T-helper 1 cell treated with Interleukin-12 subunit alpha and Interleukin-12 subunit beta and Interleukin-4 antibody, amounts not matched to agents 30 ng/mL and 1 ng/mL, for 36 hours (primary cell): ENCODE measurements at regions not wholly inside any gene's neighbourhood (a gene's known extent, or its start where the extent isn't known, plus 50 kb on each side); places are given as distances from the start of the nearest gene placed in this dataset.

Experiments used
- intact Hi-C: fragments of 100-400 bp; cut with micrococcal nuclease; formaldehyde crosslinking; loops from one replicate; pipeline ENCODE4 v1.15.1; 2024

DNA sequence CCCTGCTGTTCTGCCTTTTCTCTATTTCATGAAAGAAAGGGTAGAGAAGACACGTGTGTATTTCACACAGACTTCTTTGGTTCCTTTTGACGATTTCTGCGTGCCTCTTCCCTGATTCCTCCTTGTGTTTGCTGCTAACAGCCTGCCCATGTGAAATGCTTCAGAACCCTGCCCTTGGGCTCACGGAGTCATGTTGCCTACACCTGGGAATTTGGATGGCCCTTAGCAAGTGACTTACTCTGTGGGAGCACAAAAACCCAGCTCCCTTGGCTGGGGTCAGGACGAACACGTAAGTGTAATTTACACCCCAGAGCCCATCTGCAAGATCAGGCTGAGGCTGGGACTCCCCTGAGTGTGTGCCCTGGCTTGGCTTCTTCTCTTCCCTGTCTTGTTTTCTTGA lies 220.3 kb upstream of the BCOR start:
- intact Hi-C loops = no loop called here

DNA sequence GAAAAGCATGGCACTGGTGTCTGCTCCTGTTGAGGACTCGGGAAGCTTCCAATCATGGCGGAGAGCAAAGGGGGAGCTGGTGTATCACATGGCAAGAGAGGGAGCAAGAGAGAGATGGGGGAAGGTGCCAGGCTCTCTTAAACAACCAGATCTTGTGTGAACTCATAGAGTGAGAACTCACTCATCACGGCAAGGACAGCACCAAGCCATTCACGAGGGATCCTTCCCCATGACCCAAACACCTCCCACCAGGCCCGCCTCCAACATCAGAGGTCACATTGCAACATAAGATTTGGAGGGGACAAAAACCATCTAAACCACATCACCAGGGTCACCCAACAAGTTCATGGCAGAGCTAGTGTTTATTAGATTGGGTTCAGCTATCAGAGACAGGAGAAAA lies 218.7 kb upstream of the BCOR start:
- intact Hi-C loops = no loop called here

DNA sequence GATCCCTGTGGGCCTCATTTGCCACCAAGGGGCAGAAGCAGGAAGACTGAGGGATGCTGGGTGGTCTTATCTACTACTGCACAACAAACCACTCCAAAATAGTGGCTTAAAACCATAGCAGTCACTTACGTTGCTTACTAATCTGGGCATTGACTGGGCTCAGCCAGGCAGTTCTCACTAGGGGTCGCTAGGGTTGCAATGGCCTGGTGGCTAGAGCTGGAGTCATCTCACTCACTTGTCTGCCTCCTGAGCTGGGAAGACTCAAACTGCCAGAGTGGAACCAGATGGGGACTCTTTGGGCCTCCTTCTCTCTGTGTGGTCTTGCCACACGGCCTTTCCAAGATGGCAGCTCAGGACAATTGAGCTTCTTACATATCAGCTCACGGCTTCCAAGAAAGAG lies 216.3 kb upstream of the BCOR start:
- intact Hi-C loops = no loop called here

DNA sequence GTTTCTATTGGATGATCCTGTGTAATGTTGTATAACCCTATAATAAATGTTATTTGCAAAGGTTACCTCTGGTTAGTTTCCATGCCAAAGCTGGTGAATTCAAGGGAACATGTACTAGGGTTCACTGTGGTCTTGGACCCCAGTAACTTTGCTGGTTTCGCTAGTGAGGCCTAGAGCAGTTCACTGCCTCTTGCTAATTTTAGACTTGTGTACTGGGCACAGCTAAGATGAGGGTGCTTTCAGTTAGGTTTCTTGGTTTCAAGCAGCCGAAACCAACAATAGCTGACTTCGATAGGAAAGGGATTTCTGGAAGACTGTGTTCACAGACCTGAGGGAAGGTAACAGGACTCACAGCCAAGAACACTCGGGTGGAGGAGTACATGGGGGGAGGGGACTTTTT lies 215.5 kb upstream of the BCOR start:
- intact Hi-C loops = no loop called here

DNA sequence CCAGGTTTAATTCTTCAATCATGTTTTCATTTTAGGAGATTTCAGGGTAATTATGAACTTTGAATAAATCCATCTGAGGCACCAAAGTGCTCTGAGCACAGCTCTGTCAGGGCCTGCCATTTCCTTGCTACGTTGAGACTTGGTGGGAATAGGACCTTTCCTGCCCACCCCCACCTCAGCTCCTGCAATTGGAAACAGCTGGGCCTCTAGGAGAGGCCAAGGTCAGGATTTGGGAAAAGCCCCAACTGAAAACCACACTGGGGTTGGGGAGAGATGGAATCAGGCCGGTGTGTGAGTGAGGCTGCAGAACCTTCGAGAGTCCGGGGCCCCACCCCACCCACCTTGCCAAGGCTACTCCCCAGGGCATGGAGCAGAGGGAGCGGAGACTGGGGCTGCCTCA lies 212.7 kb upstream of the BCOR start:
- intact Hi-C loops = no loop called here

DNA sequence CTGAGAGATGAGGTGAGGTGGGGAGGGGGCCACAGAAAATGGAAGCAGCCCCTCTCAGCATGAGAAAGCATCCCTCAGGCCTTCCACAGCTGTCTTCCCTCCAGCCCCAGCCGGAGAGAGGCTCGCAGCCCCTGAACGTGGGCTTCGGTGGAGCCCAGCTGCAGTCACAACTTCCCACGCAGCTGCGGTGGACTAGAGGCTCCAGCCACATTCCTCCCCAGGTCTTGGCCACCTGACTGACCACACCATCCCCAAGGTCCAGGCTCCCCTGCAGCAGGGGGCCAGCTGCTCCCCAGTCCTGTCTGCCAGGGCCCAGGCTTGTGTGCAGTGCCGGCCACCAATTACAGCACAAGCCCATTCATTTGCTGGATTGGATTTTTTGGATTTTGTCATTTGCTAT lies 212.3 kb upstream of the BCOR start:
- intact Hi-C loops = no loop called here

DNA sequence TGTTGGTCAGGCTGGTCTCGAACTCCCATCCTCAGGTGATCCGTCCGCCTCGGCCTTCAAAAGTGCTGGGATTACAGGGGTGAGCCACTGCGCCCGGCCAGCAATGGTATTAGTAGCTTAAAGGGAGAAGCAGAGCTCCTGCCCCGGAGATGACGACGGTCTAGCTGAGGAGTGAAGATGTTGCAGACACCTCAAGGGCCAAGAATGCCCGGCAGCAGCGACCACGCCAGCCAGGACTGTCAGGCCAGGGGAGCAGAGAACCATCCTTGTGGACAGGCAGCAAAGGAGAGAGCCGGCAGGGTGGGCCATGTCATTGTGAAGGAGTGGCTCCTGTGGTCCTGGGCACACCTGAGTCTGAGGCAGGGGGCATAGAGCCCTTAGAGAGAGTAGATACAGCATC lies 210.1 kb upstream of the BCOR start:
- intact Hi-C loops = no loop called here

DNA sequence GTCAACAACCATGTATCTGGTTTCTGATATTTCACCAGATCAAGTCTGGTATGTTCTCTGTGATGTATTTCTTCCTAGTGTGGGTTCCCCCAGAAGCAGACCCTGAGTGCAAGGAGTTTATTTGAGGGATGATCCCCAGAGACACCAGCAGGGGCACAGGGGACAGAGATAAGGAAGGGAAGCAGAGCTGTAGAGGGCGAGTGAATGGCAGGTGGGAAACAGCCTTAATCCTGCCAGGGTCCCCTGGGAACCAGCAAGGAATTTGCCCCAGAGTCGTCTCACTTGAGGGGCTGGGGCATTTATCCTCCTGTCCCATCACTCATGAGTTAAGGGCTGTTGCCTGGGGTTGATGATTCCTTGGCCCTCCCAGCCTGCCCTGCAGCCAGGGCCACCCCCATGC lies 206.4 kb upstream of the BCOR start:
- intact Hi-C loops = no loop called here

DNA sequence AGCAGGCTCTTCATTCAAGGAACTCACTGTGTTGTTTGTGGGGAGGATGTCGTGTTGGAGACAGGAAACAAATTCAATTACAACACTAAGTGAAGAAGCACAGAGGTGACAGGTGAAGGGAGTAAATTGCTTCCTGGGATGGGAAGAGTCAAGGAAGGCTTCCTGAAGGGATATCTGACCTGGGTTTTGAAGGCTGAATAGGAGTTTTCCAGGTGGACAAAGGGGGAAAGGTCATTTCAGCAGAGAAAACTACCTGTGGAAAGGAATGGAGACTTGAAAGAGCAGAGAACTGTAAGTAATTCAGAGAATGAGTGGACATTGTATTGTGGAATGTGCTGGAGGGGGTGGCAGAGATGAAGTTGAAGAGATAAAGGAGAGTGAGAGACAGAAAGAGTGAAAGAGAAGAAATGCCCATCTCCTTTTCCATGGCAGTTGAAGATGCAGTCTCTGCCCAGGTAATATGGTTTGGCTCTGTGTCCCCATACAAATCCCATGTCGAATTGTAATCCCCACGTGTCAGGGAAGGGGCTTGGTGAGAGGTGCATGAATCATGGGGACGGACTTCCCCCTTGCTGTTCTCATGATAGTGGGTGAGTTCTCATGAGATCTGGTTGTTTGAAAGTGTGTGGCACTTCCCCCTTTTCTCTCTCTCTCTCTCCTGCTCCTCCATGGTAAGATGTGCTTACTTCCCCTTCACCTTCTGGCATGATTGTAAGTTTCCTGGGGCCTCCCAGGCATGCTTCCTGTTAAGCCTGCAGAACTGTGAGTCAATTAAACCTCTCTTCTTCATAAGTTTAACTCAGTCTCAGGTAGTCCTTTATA lies 205.7 kb upstream of the BCOR start:
- intact Hi-C loops = no loop called here

DNA sequence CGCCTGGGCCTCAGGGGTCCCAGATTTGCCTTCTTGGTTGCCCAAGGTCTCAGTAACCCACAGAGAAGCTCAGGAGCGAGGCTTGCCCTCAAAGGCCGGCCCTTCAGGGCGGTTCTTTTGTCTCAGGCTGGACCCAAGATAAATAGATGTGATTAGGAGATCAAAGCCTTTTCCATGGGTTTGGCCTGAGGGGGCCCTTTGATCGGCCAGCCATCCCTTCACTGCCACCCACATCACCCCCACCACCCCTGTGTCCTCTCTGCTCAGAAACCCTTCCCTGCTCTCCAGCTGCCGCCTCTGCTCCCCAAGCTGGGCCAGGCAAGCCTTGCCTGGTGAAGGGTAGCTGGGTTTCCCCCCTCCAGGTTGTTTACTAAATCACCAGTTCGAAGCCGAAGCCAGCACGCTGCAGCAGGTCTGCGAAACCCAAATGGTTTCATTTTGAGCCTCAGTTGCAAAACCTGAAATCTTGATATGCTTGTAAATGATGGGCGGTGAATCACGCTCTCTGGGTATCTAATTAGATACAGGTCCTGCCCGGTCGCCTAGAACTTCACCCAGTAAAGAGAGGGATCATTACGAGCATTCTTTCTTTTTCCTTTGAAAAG lies 202.6 kb upstream of the BCOR start:
- intact Hi-C loops = no loop called here

DNA sequence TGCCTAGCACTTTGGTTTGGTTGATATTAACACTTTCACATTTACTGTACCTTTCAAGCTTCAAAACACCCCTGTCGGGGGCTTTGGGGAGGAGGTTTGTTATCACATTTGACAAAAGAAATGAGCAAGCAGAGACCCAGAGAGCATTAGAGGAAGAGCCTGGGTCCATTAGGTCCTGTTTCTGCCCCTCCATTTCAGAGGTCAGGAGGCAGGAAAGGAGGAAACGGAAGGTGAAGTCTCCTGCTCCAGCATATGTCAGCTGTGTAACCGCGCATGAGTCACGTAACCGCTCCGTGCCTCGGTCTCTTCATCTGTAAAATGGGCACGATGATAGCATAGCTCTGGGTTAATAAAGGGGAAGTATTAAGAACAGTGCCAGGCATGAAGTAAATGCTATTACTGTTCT lies 201.9 kb upstream of the BCOR start:
- intact Hi-C loops = no loop called here

DNA sequence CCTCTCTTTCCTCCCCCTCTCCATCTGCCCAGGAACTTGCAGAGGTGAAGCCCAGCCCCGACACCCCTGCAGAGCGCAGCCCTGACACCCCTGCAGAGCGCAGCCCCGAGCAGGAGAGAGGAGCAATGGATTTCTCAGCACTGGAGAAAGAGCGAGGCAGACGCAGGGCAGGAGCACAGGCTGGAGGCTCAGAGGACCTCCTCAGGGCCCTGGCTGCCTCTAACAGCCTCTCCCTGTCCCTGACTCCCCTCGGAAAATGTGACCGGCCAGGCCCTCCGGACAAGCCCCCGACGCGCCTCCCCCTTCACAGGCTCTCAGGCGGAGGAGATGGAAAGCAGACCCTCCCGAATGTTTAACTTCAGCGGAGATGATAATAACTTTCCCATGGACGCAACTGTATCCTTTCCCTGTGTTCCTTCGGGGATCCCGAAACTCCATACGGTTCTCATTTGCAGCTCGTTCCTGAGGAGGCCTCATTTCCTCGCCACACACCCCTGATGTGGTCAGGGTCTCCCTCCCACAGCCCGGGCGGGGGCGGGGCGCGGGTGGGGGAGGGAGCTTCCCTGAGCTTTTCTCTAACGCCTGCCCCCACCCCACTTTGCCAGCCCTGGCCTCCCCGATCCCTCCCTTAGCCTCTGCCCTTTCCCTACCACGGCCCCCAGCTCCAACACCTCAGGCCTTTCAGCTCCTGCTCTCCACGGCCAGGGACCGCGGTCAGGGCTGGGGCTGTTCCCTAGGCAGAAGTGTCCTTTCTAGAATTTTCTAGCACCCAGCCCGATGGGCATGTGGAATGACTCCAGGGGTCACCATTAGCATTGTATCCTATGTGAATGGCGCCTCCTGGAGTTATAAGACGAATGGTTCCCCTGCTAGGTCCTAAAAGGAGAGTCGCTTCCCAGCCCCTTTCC lies 201.1 kb upstream of the BCOR start:
- intact Hi-C loops = no loop called here

DNA sequence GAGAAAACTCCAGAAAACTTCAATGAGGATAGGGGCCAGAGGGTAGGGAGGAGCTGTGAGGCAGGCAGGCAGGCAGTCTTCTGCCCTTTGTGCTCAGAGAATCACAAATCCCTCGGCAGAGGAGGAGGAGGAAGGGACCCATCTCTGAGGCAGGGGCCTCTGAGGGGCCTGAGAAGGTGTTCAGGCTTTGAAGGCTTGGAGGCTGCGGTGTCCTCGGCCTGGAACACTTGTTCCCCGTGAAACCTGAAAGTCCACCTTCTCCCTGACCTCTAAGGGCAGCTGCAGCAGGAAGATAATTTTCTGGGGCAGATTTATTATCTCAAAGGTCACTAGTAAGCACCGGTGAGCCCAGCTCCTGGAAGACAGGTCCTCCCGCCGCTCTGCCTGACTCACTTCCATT lies 200.3 kb upstream of the BCOR start:
- intact Hi-C loops = no loop called here

DNA sequence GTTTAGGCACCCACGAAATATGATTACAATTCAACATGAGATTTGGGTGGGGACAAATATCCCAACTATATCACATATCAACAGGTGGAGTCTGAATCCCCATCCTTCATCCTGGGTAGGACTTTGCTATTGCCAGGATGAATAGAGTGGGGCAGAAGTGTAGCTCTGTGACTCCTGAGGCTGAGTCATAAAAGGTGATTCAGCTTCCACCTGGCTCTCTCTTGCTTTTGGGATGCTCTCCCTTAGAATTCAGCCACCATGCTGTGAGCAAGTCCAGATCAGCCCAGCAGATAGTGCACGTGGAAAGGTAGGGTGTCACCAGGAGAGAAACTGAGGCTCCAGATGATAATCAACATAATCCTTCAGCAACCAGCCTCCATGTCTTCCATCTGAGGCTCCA lies 193.8 kb upstream of the BCOR start:
- intact Hi-C loops = no loop called here

DNA sequence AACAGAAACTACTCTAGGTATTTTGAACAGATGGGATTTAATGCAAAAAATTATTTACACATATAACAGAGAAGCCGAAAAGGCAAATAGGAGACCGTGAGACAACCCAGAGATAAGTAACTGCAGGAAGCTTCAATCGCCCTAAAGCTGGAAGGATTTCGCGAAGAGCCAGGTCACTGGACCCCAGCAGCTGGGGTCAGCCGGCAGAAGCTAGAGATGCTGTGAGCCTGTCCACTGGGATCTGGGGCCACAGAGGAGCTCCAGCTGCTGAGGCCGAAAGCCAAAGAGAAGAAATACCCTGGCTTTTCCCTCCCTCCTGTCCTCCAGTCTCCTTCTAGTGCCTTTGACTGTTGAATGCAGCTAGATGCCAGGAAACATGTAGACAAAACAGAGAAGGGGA lies 192.8 kb upstream of the BCOR start:
- intact Hi-C loops = no loop called here

DNA sequence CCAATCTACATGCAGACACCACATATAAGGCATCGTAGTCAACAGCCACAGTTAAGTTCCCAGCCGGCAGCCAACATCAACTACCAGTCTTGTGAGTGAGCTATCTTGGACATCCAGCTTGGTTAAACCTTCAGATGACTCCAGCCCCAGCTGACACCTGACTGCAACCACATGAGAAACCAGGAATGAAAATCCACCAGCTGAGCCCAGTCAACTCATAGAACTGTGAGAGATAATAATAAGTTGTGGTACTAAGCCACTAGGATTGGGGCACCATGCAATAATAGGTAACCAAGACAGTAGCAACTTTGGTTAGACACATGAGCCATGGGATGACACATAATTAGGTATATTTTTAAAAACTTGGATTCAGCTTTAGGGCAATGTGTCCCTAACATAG lies 188.1 kb upstream of the BCOR start:
- intact Hi-C loops = no loop called here

DNA sequence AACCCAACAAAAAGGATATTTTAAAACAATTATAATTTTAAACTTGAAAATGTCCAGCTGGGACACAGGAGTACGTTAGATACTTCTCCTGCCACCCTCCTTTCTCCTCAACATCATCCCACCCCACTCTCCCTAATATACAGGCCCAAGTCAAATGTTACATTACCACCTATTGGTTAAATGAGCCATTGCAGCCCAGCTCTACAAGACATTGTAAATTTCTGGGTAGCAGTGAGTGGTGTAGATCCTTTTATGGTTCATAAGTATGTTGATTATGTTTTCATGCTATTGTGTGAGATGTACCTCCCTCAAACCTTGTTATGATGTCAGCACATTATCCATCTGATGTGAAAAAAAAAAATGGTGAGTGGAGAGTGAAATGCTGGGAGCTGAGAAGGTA lies 187.1 kb upstream of the BCOR start:
- intact Hi-C loops = loop anchor here (5.0 kb wide), 2 partner anchors 1018 to 1088 kb away; no protein-coding TSS in a partner anchor

DNA sequence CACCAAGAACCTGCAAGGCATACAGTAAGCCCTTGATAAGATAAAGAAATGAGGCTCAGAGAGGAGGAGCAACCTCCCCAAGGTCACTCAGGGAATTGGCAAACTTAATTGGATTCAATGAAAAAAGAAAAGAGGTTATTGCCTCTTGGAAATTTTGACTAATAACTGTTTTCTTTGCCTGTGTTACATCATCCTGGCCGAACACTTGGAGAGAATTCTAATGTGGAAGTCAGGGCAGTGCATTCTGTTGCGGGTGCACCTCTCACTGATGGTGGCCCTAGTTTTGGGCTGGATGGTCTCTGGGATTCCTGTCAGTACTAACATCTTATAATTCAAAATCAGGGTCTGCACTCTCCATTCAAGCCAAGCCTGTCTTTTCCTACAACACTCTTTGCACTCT lies 186.2 kb upstream of the BCOR start:
- intact Hi-C loops = loop anchor here (5.0 kb wide), 2 partner anchors 1017 to 1087 kb away; no protein-coding TSS in a partner anchor

DNA sequence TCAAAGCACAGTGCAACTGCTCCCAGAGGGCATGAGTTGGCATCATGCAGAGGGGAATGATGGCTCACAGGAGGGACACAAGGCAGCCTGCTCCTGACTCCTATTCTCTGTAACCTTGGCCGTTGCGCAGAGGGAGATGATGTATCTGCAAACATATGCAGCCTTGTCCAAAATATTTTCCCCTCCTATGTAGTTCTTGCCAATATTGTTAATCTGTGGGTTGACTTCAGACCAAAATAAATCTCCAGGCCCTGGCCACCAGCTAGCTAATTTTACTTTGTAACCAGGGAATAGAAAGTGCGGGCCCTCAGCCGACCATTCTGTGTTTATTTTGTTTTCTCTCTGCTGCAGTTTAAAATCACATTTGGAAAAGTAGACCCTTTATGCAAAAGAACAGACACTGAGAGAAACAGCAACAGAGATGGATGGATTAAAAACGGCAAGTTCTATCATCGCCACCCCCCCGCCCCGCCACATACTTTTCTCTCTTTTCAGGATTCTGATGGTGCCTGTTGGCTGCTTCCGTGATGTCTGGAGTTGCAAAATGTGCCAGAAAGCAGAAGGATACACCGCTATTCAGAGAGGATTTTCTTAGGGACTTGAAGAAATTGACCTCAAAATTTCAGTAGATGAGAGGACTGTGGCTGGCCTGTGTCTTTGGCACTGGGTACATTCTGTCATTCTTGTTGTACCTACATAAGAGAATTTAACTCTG lies 185.3 kb upstream of the BCOR start:
- intact Hi-C loops = loop anchor here (5.0 kb wide), 2 partner anchors 1016 to 1086 kb away; no protein-coding TSS in a partner anchor

DNA sequence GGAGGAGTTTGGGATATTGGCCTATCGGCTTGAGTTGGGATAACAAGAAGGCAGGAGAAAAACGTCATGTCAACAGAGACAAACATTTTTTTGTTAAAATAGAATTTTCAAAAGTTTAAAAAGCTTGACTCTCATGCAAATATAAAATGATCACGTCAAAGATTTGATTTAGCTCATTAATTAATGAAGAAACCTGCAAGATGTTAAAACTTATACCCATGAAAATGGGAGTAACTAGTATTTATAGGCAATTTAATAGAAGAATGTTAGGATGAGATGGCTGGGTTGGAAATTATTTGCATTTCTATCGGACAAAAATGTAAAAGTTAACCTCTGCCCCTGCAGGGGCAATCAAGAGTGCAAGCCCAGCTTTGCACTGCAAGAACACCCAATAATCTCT lies 184.6 kb upstream of the BCOR start:
- intact Hi-C loops = loop anchor here (5.0 kb wide), 2 partner anchors 1015 to 1085 kb away; no protein-coding TSS in a partner anchor

DNA sequence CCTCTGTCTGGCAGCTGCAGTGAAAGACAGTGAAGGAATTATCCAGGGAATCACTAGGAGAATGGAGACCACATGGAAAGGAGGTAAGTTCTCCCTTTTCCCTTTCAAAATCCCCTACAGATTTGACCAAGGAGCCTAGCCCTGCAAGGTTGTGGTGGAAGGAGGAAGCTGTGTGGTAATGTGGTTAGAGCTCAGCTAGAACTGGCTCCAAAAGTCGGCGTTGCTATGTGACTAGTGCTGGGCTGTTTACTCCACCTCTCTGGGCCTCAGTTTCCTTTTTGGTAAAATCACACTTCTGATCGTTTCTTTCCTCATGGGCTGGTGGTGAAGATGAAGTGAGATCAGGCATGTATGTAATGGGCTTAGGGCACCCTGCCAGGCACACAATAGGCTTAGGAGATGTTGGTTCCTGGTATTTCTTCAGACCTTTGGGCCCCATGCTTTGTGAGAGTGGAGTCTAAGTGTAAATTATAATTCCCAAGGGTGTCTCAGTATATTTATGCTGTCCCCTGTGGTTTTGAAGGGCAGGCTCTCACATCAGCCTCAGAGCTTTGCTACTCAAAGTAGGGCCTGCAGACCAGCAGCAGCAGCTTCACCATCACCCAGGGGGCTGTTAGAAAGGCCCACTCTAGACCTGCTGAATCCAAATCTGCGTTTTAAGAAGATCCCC lies 183.7 kb upstream of the BCOR start:
- intact Hi-C loops = loop anchor here (5.0 kb wide), 2 partner anchors 1014 to 1084 kb away; no protein-coding TSS in a partner anchor
